WTC11 (cell line): ENCODE measurements at regions not wholly inside any gene's neighbourhood (a gene's known extent, or its start where the extent isn't known, plus 50 kb on each side); places are given as distances from the start of the nearest gene placed in this dataset.

ENCODE experiments used
- ATAC-seq: fragments of 200-7000 bp; cut with Tn5 transposase; 2 replicates; pipeline ENCODE4 v1.10.0; 2021; ENCODE audit warnings: mild to moderate bottlenecking, moderate library complexity
- CTCF ChIA-PET: fragments of 300-600 bp; sonication (Branson Sonifier 250); formaldehyde crosslinking; loops from one replicate; lab custom pipeline; 2021; ENCODE audit warnings: antibody characterized with exemption; lab: Charles Lee
- POLR2A ChIA-PET: fragments of 350-600 bp; sonication (Branson Sonifier 250); formaldehyde crosslinking; loops from one replicate; lab custom pipeline; 2021; ENCODE audit warnings: antibody characterized with exemption; lab: Charles Lee
- DNase-seq: peaks from one replicate; pipeline ENCODE4 v3.0.0; 2021; ENCODE audit warnings: low spot score
- H3K27ac Mint-ChIP-seq: 2 replicates; pipeline ENCODE4 v1.8.0; 2021; ENCODE audit warnings: mixed read lengths
- H3K27me3 Mint-ChIP-seq: 2 replicates; pipeline ENCODE4 v1.8.0; 2021; ENCODE audit warnings: low read depth, mild to moderate bottlenecking, moderate library complexity, mixed read lengths
- H3K36me3 Mint-ChIP-seq: 2 replicates; pipeline ENCODE4 v1.8.0; 2021; ENCODE audit warnings: mixed read lengths
- H3K4me1 Mint-ChIP-seq: 2 replicates; pipeline ENCODE4 v1.8.0; 2022; ENCODE audit warnings: mixed read lengths
- H3K4me3 Mint-ChIP-seq: 2 replicates; pipeline ENCODE4 v1.8.0; 2021; ENCODE audit warnings: mild to moderate bottlenecking, moderate library complexity, mixed read lengths
- H3K9me3 Mint-ChIP-seq: 2 replicates; pipeline ENCODE4 v1.8.0; 2021; ENCODE audit warnings: mixed read lengths
- AFF4 ChIP-seq: sonication (generic); formaldehyde crosslinking; IDR thresholded peaks from 2 replicates; pipeline ENCODE4 v1.8.1; 2023; ENCODE audit warnings: mild to moderate bottlenecking, missing genetic modification reagents, borderline replicate concordance
- AR ChIP-seq: fragments of 250-450 bp; sonication (Bioruptor Pico); IDR thresholded peaks from 2 replicates; pipeline ENCODE4 v1.9.0; 2021; ENCODE audit warnings: mild to moderate bottlenecking
- ATF3 ChIP-seq: sonication (generic); formaldehyde crosslinking; conservative IDR thresholded peaks from 2 replicates; pipeline ENCODE4 v1.8.1; 2022; ENCODE audit warnings: mild to moderate bottlenecking, missing genetic modification reagents
- FOXK1 ChIP-seq: sonication (generic); formaldehyde crosslinking; IDR thresholded peaks from 2 replicates; pipeline ENCODE4 v1.8.0; 2022; ENCODE audit warnings: mild to moderate bottlenecking, moderate library complexity, missing genetic modification reagents
- FOXP4 ChIP-seq: sonication (generic); formaldehyde crosslinking; IDR thresholded peaks from 2 replicates; pipeline ENCODE4 v1.8.0; 2022; ENCODE audit warnings: mild to moderate bottlenecking, missing genetic modification reagents
- JUN ChIP-seq: sonication (generic); formaldehyde crosslinking; IDR thresholded peaks from 2 replicates; pipeline ENCODE4 v1.8.0; 2023; ENCODE audit warnings: mild to moderate bottlenecking, missing genetic modification reagents
- MAX ChIP-seq: sonication (generic); formaldehyde crosslinking; IDR thresholded peaks from 2 replicates; pipeline ENCODE4 v1.8.0; 2022; ENCODE audit warnings: mild to moderate bottlenecking, missing genetic modification reagents
- SMAD3 ChIP-seq: sonication (generic); formaldehyde crosslinking; IDR thresholded peaks from 2 replicates; pipeline ENCODE4 v1.8.0; 2022; ENCODE audit warnings: missing genetic modification reagents, mild to moderate bottlenecking, borderline replicate concordance
- TEAD4 ChIP-seq: sonication (generic); formaldehyde crosslinking; IDR thresholded peaks from 2 replicates; pipeline ENCODE4 v1.8.0; 2022; ENCODE audit warnings: mild to moderate bottlenecking, missing genetic modification reagents
- ZBTB21 ChIP-seq: sonication (generic); formaldehyde crosslinking; IDR thresholded peaks from 2 replicates; pipeline ENCODE4 v1.8.1; 2023; ENCODE audit warnings: mild to moderate bottlenecking, missing genetic modification reagents, borderline replicate concordance
- ZNF121 ChIP-seq: sonication (generic); formaldehyde crosslinking; IDR thresholded peaks from 2 replicates; pipeline ENCODE4 v1.8.0; 2023; ENCODE audit warnings: missing genetic modification reagents
- ZNF425 ChIP-seq: fragments of 250-450 bp; sonication (Bioruptor Pico); conservative IDR thresholded peaks from 2 replicates; pipeline ENCODE4 v1.9.0; 2021; ENCODE audit warnings: mild to moderate bottlenecking
- ZNF532 ChIP-seq: fragments of 250-450 bp; sonication (Bioruptor Pico); IDR thresholded peaks from 2 replicates; pipeline ENCODE4 v1.9.0; 2021; ENCODE audit warnings: mild to moderate bottlenecking, borderline replicate concordance
- ZSCAN18 ChIP-seq: fragments of 250-450 bp; sonication (Bioruptor Pico); IDR thresholded peaks from 2 replicates; pipeline ENCODE4 v2.1.2; 2022; ENCODE audit warnings: mild to moderate bottlenecking, moderate library complexity

GRCh38 chr18:25764777-25765176, 325.6 kb downstream of the SS18 start (continued):
- TF ChIP-seq ZNF425 (CRISPR knock-in tag): no peak

- no peak for TF ChIP-seq ATF3 (CRISPR knock-in tag)
- TF ChIP-seq AR (CRISPR knock-in tag): no peak
- TF ChIP-seq ZNF532 (CRISPR knock-in tag): no peak
- no peak for TF ChIP-seq ZNF121 (CRISPR knock-in tag)
- no peak for TF ChIP-seq TEAD4 (CRISPR knock-in tag)
- no peak for TF ChIP-seq JUN (CRISPR knock-in tag)
- no peak for TF ChIP-seq MAX
- H3K4me1 Mint-ChIP-seq: no peaks in the 10 kb centered on the region
- CTCF ChIA-PET: no interaction called here
- POLR2A ChIA-PET: no interaction called here
- no peaks in the 10 kb centered on the region for H3K9me3 Mint-ChIP-seq
- no peaks in the 10 kb centered on the region for H3K36me3 Mint-ChIP-seq
- ATAC-seq (no peak), DNase-seq (no peak)
- H3K27me3 Mint-ChIP-seq: no peaks in the 10 kb centered on the region; the same call in 1 of the 2 replicates
- no peak overlapping the region for H3K27ac Mint-ChIP-seq
- no peak overlapping the region for H3K4me3 Mint-ChIP-seq
Measured at GRCh38 chr18:25759111-25759510, 331.3 kb downstream of the SS18 start.

- POLR2A ChIA-PET: no interaction called here
- ATAC-seq: peak; percentile 96
- H3K4me1 Mint-ChIP-seq: peaks cover 35% of the 10 kb centered on the region
- H3K27me3 Mint-ChIP-seq: peaks cover 12% of the 10 kb centered on the region
- H3K4me3 Mint-ChIP-seq: no peak overlapping the region; the same call in 1 of the 2 replicates
- peak; percentile 77 for DNase-seq
- H3K27ac Mint-ChIP-seq: no peak overlapping the region
- CTCF ChIA-PET: interaction anchor here (0.8 to 1.8 kb wide), 14 partner anchors 9 to 152 kb away, joined by 3 to 10 read pairs (median 4); no protein-coding TSS in a partner anchor
- peaks cover 10% of the 10 kb centered on the region for H3K36me3 Mint-ChIP-seq
- peaks cover 20% of the 10 kb centered on the region for H3K9me3 Mint-ChIP-seq
- TF ChIP-seq SMAD3 (CRISPR knock-in tag) (0 out of 2 replicates have a peak, but pooled peaks have one; percentile 17), AFF4 (0 out of 2 replicates have a peak, but pooled peaks have one; percentile 71), ZSCAN18 (peak; percentile 13; the same call in 1 of the 2 replicates), ZBTB21 (CRISPR knock-in tag) (no peak), FOXP4 (CRISPR knock-in tag) (0 out of 2 replicates have a peak, but pooled peaks have one; percentile 13), FOXK1 (CRISPR knock-in tag) (peak; percentile 45; the same call in 1 of the 2 replicates)
Measured at GRCh38 chr18:25743646-25744151, 346.7 kb downstream of the SS18 start.
